Myocyte (in vitro differentiated cells): ENCODE measurements at regions not wholly inside any gene's neighbourhood (a gene's known extent, or its start where the extent isn't known, plus 50 kb on each side); places are given as distances from the start of the nearest gene placed in this dataset.
"Not testable (repeated sequence)": the region's sequence is repeated elsewhere in the genome, so short reads cannot be mapped to it uniquely, and the experiment has no call there.

Experiments
- DNase-seq: peaks from one replicate; pipeline ENCODE4 v3.0.0-alpha.2; 2012; ENCODE audit warnings: low read depth

- DNase-seq: peak; percentile 64
Observed at GRCh38 chr11:45411228-45411946, 125.2 kb upstream of the SYT13 start.

GRCh38 chr11:45410391-45411227 lies 124.5 kb upstream of the SYT13 start:
- no peak for DNase-seq

- DNase-seq: peak; percentile 44
Observed at GRCh38 chr11:45409587-45409986, 123.4 kb upstream of the SYT13 start.

- DNase-seq: no peak
Observed at GRCh38 chr11:45407226-45407625, 121.1 kb upstream of the SYT13 start.

- no peak for DNase-seq
Observed at GRCh38 chr11:45405916-45406670, 120.0 kb upstream of the SYT13 start.

GRCh38 chr11:45403521-45403920 lies 117.4 kb upstream of the SYT13 start:
- not testable (repeated sequence) for DNase-seq

GRCh38 chr11:45402049-45402630 lies 116.0 kb upstream of the SYT13 start:
- DNase-seq: no peak

GRCh38 chr11:45400591-45400990 lies 114.5 kb upstream of the SYT13 start:
- DNase-seq: peak; percentile 78

- DNase-seq: no peak
Observed at GRCh38 chr11:45399166-45399565, 113.0 kb upstream of the SYT13 start.

GRCh38 chr11:45398325-45398724 lies 112.2 kb upstream of the SYT13 start:
- no peak for DNase-seq

- DNase-seq: no peak
Observed at GRCh38 chr11:45396394-45396793, 110.3 kb upstream of the SYT13 start.

- no peak for DNase-seq
Observed at GRCh38 chr11:45395947-45396346, 109.8 kb upstream of the SYT13 start.

- DNase-seq: peak; percentile 72
Observed at GRCh38 chr11:45395421-45395820, 109.3 kb upstream of the SYT13 start.

- no peak for DNase-seq
Observed at GRCh38 chr11:45394294-45395085, 108.3 kb upstream of the SYT13 start.

- DNase-seq: no peak
Observed at GRCh38 chr11:45393826-45394225, 107.7 kb upstream of the SYT13 start.

- DNase-seq: no peak
Observed at GRCh38 chr11:45393334-45393733, 107.2 kb upstream of the SYT13 start.

- no peak for DNase-seq
Observed at GRCh38 chr11:45392591-45393091, 106.5 kb upstream of the SYT13 start.

- DNase-seq: no peak
Observed at GRCh38 chr11:45392154-45392553, 106.0 kb upstream of the SYT13 start.

GRCh38 chr11:45391168-45391850 lies 105.2 kb upstream of the SYT13 start:
- DNase-seq: no peak

GRCh38 chr11:45390407-45390806 lies 104.3 kb upstream of the SYT13 start:
- DNase-seq: peak; percentile 40
